Thyroid gland (tissue), 4 donors: ENCODE measurements at regions not wholly inside any gene's neighbourhood (a gene's known extent, or its start where the extent isn't known, plus 50 kb on each side); places are given as distances from the start of the nearest gene placed in this dataset.

ENCODE experiments used
- DNase-seq, 2 donors: peaks; one replicate each; pipeline ENCODE4 v3.0.0-alpha.2; 2019
- H3K27ac ChIP-seq, 3 donors: fragments of 200-600 bp; sonication (generic); 1 replicate in 2 of 3; 2 replicates in 1 of 3; pipeline ENCODE4 v1.5.1; 2016 to 2019; ENCODE audit warnings: mild to moderate bottlenecking in 1 of 3, moderate library complexity in 1 of 3
- H3K27me3 ChIP-seq: fragments of 200-600 bp; sonication (generic); one replicate; pipeline ENCODE4 v1.5.1; 2019
- H3K36me3 ChIP-seq, 2 donors: fragments of 200-600 bp; sonication (generic); one replicate each; pipeline ENCODE4 v1.5.1; 2016 to 2019
- H3K4me1 ChIP-seq, 2 donors: fragments of 200-600 bp; sonication (generic); one replicate each; pipeline ENCODE4 v1.5.1; 2017 to 2019
- H3K4me3 ChIP-seq, 3 donors: fragments of 200-600 bp; sonication (generic); replicated peaks in 1 of 3; 1 replicate in 2 of 3; 2 replicates in 1 of 3; pipeline ENCODE4 v1.5.1; 2016; ENCODE audit warnings: mild to moderate bottlenecking in 1 of 3
- H3K9me3 ChIP-seq: fragments of 200-600 bp; sonication (generic); one replicate; pipeline ENCODE4 v1.5.1; 2017
- POLR2A ChIP-seq, 2 donors: fragments of 450-650 bp; IDR thresholded peaks; one replicate each; pipeline ENCODE4 v1.6.1; 2017; ENCODE audit warnings: antibody characterized with exemption in 2 of 2, mild to moderate bottlenecking in 2 of 2, moderate library complexity in 1 of 2
- WGBS, 2 donors: methylation state at CpG; one replicate each; pipeline ENCODE4 v1.1.5; 2017; 5-methylcytosine and 5-hydroxymethylcytosine counted together
- intact Hi-C: fragments of 100-400 bp; cut with DNase I; formaldehyde crosslinking; loops from one replicate; pipeline ENCODE4 v1.15.1; 2023
- TF ChIP-seq, protein P1 (sequence below), 6 experiments: fragments of 200-600 bp in 3 of 6; fragments of 450-650 bp in 3 of 6; sonication (generic) in 3 of 6; IDR thresholded peaks; one replicate each; pipeline ENCODE4 v1.5.1; 2016 to 2019; ENCODE audit warnings: antibody characterized with exemption in 6 of 6, mild to moderate bottlenecking in 2 of 6, inconsistent platforms in 1 of 6, moderate library complexity in 1 of 6

DNA sequence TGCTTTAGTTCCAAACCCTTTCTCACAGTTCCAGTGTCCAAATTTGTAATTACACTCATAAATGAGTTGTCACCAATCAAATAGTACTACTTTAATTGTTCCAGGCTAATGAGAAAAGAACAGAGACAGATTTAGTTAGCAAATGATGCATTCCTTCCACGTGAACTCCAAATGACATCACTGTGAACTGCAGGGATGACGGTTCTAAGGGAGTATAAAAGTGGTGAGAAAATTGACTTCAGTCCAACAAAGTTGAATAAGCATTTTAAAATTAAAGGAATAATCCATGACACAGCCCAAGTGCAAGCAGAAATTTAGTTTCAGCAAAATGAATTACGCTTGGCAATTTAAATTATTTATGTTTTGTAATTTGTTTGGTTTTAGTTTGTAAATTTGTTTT is 102.0 kb upstream of the LRATD1 start:
- no peaks in the 10 kb centered on the region for H3K9me3 ChIP-seq
- intact Hi-C loops, result no loop called here
- no peaks in the 10 kb centered on the region for H3K4me1 ChIP-seq
- H3K4me3 ChIP-seq, result no peak overlapping the region
- no peak for DNase-seq
- no peak overlapping the region for H3K27ac ChIP-seq
- TF ChIP-seq, protein P1, sequence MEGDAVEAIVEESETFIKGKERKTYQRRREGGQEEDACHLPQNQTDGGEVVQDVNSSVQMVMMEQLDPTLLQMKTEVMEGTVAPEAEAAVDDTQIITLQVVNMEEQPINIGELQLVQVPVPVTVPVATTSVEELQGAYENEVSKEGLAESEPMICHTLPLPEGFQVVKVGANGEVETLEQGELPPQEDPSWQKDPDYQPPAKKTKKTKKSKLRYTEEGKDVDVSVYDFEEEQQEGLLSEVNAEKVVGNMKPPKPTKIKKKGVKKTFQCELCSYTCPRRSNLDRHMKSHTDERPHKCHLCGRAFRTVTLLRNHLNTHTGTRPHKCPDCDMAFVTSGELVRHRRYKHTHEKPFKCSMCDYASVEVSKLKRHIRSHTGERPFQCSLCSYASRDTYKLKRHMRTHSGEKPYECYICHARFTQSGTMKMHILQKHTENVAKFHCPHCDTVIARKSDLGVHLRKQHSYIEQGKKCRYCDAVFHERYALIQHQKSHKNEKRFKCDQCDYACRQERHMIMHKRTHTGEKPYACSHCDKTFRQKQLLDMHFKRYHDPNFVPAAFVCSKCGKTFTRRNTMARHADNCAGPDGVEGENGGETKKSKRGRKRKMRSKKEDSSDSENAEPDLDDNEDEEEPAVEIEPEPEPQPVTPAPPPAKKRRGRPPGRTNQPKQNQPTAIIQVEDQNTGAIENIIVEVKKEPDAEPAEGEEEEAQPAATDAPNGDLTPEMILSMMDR (IDR thresholded peaks at IDR 0.05), result no peak
- no peak for TF ChIP-seq POLR2A (IDR thresholded peaks at IDR 0.05)
- H3K27me3 ChIP-seq, result no peaks in the 10 kb centered on the region
- WGBS, 2 donors, result 64 to 71% methylated on average over 3 of the region's 3 CpGs
- no peaks in the 10 kb centered on the region for H3K36me3 ChIP-seq

DNA sequence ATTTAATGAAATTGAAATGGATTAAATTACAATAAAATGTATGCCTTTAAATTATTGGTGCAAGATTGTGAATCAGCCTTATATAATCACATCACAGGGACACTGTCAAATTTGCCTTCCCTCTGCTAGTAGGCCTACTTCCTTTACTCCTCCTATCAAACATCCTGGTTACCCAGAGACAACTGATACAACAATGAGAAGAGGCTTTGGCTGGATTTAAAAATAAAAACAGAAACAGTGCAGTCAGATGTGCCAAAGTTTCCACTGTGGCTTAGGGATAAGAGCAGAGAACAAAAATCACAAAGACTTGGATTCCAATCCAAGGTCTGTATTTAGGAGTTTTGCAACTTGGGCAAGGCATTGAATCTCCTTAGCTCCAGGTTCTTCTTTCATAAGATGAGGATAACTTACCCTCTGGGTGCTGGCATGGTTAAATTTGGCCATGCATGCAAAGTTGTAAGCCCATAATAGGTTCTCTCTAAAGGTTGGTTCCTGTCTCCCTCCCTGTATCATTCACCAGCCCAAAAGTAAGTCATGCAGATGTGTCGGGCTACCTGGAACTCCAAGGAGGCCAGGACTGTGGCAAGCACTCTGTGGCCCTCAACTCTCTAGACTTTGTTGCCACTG is 99.3 kb upstream of the LRATD1 start:
- Histone ChIP-seq H3K27ac (no peak overlapping the region), H3K4me3 (no peak overlapping the region), H3K4me1 (no peaks in the 10 kb centered on the region), H3K36me3 (no peaks in the 10 kb centered on the region), H3K27me3 (no peaks in the 10 kb centered on the region), H3K9me3 (no peaks in the 10 kb centered on the region)
- intact Hi-C loops, result no loop called here
- DNase-seq, result no peak
- 28 to 42% methylated on average over 1 of the region's 1 CpG for WGBS, 2 donors
- TF ChIP-seq, protein P1 (IDR thresholded peaks at IDR 0.05), result no peak
- TF ChIP-seq POLR2A (IDR thresholded peaks at IDR 0.05), result no peak

DNA sequence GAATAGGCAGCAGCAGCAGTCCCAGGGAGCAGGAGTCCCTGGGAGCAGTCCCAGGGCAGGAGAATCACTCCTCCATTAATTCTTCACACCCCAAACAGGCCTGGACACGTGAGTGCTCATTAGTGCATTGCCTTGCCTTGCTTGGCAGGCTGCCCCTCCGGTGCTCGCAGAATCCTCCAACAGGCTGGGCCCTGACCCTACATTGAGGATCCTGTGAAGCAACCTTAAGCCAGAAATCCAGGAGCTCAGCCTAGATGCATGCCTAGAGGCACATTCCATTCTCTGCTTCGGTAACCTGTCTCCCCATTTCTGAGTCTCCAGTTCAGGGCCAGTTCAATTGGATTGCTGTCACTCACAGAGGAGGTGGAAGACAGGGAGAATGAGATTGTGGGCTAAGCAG is 97.4 kb upstream of the LRATD1 start:
- 30 to 53% methylated on average over 4 of the region's 4 CpGs for WGBS, 2 donors
- intact Hi-C loops, result no loop called here
- TF ChIP-seq POLR2A (IDR thresholded peaks at IDR 0.05), result no peak
- TF ChIP-seq, protein P1 (IDR thresholded peaks at IDR 0.05), result no peak

DNA sequence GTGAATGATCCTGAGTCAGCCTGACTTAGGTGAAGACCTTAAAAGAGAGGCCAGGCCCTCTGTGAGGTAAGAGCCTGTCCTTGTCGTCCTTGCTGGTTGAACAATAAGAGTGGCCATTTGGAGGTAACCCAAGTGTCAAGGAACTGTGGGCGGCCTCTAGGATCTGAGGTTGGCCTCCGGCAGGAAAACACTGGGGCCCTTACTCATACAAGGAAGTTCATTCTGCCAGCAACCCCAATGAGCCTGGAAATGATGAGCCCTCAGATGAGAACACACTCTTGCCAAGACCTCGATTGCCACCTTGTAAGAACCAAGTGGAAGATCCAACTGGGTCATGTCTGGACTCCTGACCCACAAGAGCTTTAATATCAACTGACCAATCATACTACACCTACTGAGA is 95.5 kb upstream of the LRATD1 start:
- Histone ChIP-seq H3K4me1 (no peaks in the 10 kb centered on the region), H3K36me3 (no peaks in the 10 kb centered on the region), H3K9me3 (no peaks in the 10 kb centered on the region), H3K4me3 (no peak overlapping the region), H3K27me3 (no peaks in the 10 kb centered on the region), H3K27ac (no peak overlapping the region)
- 69 to 85% methylated on average over 4 of the region's 4 CpGs for WGBS, 2 donors
- DNase-seq, result no peak
- no peak for TF ChIP-seq POLR2A (IDR thresholded peaks at IDR 0.05)
- TF ChIP-seq, protein P1 (IDR thresholded peaks at IDR 0.05), result no peak
- intact Hi-C loops, result no loop called here

More for the DNA sequence above, 97.4 kb upstream of the LRATD1 start:
- no peak overlapping the region for H3K27ac ChIP-seq
- H3K9me3 ChIP-seq, result no peaks in the 10 kb centered on the region
- no peaks in the 10 kb centered on the region for H3K36me3 ChIP-seq
- DNase-seq, result no peak
- no peaks in the 10 kb centered on the region for H3K27me3 ChIP-seq
- no peaks in the 10 kb centered on the region for H3K4me1 ChIP-seq
- H3K4me3 ChIP-seq, result no peak overlapping the region

DNA sequence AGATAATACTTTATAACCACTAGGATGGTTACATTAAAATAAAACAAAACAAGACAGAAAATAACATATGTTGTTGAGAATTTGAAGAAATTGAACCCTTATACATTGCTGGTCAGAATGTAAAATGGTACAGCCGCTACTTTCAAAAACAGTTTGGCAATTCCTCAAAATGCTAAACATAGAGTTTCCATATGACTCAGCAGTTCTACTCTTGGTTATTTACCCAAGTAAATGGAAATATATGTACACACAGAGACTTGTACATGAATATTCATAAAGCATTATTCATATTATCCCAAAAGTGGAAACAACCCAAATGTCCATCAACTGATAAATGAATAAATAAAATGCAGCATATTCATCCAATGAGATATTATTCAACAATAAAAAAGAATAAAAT is 92.5 kb upstream of the LRATD1 start:
- Histone ChIP-seq H3K27ac (no peak overlapping the region), H3K4me3 (no peak overlapping the region), H3K4me1 (no peaks in the 10 kb centered on the region), H3K27me3 (no peaks in the 10 kb centered on the region), H3K9me3 (no peaks in the 10 kb centered on the region), H3K36me3 (no peaks in the 10 kb centered on the region)
- WGBS, 2 donors, result 91 to 92% methylated on average over 1 of the region's 1 CpG
- no peak for DNase-seq
- intact Hi-C loops, result no loop called here
- TF ChIP-seq, protein P1 (IDR thresholded peaks at IDR 0.05), result no peak
- no peak for TF ChIP-seq POLR2A (IDR thresholded peaks at IDR 0.05)
